ENCODE measurements at regions not wholly inside any gene's neighbourhood (a gene's known extent, or its start where the extent isn't known, plus 50 kb on each side); places are given as distances from the start of the nearest gene placed in this dataset.

DNA sequence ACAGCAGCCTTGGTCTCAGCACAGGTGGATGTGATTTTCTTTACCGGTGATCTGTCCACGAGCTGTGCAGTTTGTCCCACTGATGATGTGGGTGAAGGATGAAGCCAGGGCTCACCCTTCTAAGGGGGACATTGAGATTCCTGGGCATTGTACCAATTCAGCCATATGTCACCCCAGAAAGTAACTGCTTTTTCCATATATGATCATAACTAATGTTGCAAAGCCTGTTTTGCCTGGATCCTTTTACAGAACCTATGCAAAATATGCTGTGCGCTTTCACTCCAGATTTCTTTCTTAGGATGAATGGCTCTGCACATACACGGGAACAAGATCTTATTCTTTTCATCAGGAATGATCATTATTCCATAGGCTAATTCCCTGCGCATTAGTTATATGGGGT, 96.9 kb upstream of the POU3F3 start:
- no peaks in the 10 kb centered on the region for H4K20me1 ChIP-seq (ENCODE audit: low read depth)
- H3F3A ChIP-seq (ENCODE audit: low read depth) = peaks cover 22% of the 10 kb centered on the region
- no peak for DNase-seq (ENCODE audit: low spot score)
- no peaks in the 10 kb centered on the region for H3K27me3 ChIP-seq
- Mint-ChIP-seq H3K4me3 (no peak overlapping the region), H3K4me1 (peaks cover 51% of the 10 kb centered on the region), H3K27me3 (ENCODE audit: insufficient read depth, low read depth) (peaks cover 13% of the 10 kb centered on the region), H3K36me3 (peaks cover 4% of the 10 kb centered on the region), H3K27ac (no peak overlapping the region), H3K9me3 (peaks cover 8% of the 10 kb centered on the region)
- H3K4me1 ChIP-seq = peaks cover 22% of the 10 kb centered on the region
- TF ChIP-seq EZH2phosphoT487 (IDR thresholded peaks at IDR 0.05) (no peak), CTCF (IDR thresholded peaks at IDR 0.05) (no peak), EZH2 (IDR thresholded peaks at IDR 0.05) (no peak)
- H3K79me2 ChIP-seq (ENCODE audit: low read depth) = no peaks in the 10 kb centered on the region
- peak overlapping the region; percentile 52 for H3K4me2 ChIP-seq
- no peaks in the 10 kb centered on the region for H3K9me3 ChIP-seq (ENCODE audit: low read depth)
- H3K27ac ChIP-seq = no peak overlapping the region
- H3K9ac ChIP-seq = no peak overlapping the region
- no peak overlapping the region for H2AFZ ChIP-seq (replicated peaks)
- H3K36me3 ChIP-seq = no peaks in the 10 kb centered on the region
- H3K4me3 ChIP-seq = no peak overlapping the region

DNA sequence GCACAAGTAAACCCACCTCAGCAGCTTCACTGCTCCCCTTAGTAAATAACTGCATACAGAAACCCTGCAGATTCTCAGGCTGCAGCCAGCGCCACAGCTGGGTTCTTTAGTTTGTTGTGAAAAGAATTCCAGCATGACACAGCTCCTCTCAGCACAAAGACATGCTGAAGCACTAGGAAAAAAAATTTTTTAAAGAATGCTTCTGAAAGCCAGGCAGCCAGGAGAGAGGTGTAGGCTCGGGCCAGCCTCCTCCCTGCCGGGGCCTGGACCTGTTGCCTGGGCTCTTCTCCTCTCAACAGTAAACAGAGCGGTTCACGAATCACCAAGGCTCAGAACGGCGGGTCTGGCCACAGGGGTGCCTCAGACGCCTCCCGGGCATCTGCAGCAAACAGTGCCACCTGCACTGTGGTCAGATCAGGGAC, 95.7 kb upstream of the POU3F3 start:
- Histone ChIP-seq H4K20me1 (ENCODE audit: low read depth) (no peaks in the 10 kb centered on the region), H3K9me3 (ENCODE audit: low read depth) (no peaks in the 10 kb centered on the region), H3K27ac (peak overlapping the region; percentile 87), H3K79me2 (ENCODE audit: low read depth) (no peaks in the 10 kb centered on the region), H3K4me3 (peak overlapping the region; percentile 15), H2AFZ (replicated peaks) (peak overlapping the region; percentile 1), H3F3A (ENCODE audit: low read depth) (peaks cover 22% of the 10 kb centered on the region), H3K4me1 (peaks cover 22% of the 10 kb centered on the region), H3K4me2 (peak overlapping the region; percentile 52), H3K9ac (no peak overlapping the region), H3K27me3 (no peaks in the 10 kb centered on the region), H3K36me3 (no peaks in the 10 kb centered on the region)
- H3K4me1 Mint-ChIP-seq = peaks cover 51% of the 10 kb centered on the region
- H3K9me3 Mint-ChIP-seq = peaks cover 8% of the 10 kb centered on the region
- H3K27ac Mint-ChIP-seq = peak overlapping the region; percentile 97
- peaks cover 4% of the 10 kb centered on the region for H3K36me3 Mint-ChIP-seq
- H3K4me3 Mint-ChIP-seq = peak overlapping the region; percentile 71
- TF ChIP-seq CTCF (IDR thresholded peaks at IDR 0.05) (no peak), EZH2phosphoT487 (IDR thresholded peaks at IDR 0.05) (no peak), EZH2 (IDR thresholded peaks at IDR 0.05) (no peak)
- peaks cover 15% of the 10 kb centered on the region for H3K27me3 Mint-ChIP-seq (ENCODE audit: insufficient read depth, low read depth)
- DNase-seq (ENCODE audit: low spot score) = peak; percentile 89

GRCh38 chr2:104762031-104762430, 91.9 kb upstream of the POU3F3 start:
- no peak for DNase-seq (ENCODE audit: low spot score)
- no peaks in the 10 kb centered on the region for H3K9me3 ChIP-seq (ENCODE audit: low read depth)
- H3K36me3 Mint-ChIP-seq = no peaks in the 10 kb centered on the region

More at GRCh38 chr2:104762031-104762430, 91.9 kb upstream of the POU3F3 start:
- Mint-ChIP-seq H3K9me3 (peaks cover 10% of the 10 kb centered on the region), H3K4me3 (no peak overlapping the region), H3K4me1 (peaks cover 32% of the 10 kb centered on the region), H3K27me3 (ENCODE audit: insufficient read depth, low read depth) (peaks cover 6% of the 10 kb centered on the region), H3K27ac (no peak overlapping the region)
- H3F3A ChIP-seq (ENCODE audit: low read depth) = peaks cover 22% of the 10 kb centered on the region
- TF ChIP-seq EZH2phosphoT487 (IDR thresholded peaks at IDR 0.05) (no peak), CTCF (IDR thresholded peaks at IDR 0.05) (no peak), EZH2 (IDR thresholded peaks at IDR 0.05) (no peak)
- H3K4me2 ChIP-seq = no peak overlapping the region
- H3K27me3 ChIP-seq = no peaks in the 10 kb centered on the region
- no peak overlapping the region for H2AFZ ChIP-seq (replicated peaks)
- H3K36me3 ChIP-seq = no peaks in the 10 kb centered on the region
- H3K9ac ChIP-seq = no peak overlapping the region
- H3K27ac ChIP-seq = no peak overlapping the region
- no peaks in the 10 kb centered on the region for H3K79me2 ChIP-seq (ENCODE audit: low read depth)
- no peaks in the 10 kb centered on the region for H4K20me1 ChIP-seq (ENCODE audit: low read depth)
- no peak overlapping the region for H3K4me3 ChIP-seq
- peaks cover 22% of the 10 kb centered on the region for H3K4me1 ChIP-seq

Measured in neural progenitor cell (in vitro differentiated cells).